Endothelial cell (in vitro differentiated cells): ENCODE measurements at regions not wholly inside any gene's neighbourhood (a gene's known extent, or its start where the extent isn't known, plus 50 kb on each side); places are given as distances from the start of the nearest gene placed in this dataset.

Source experiments
- DNase-seq: peaks from one replicate; pipeline ENCODE4 v3.0.0; 2021; ENCODE audit warnings: low spot score
- H3K27ac Mint-ChIP-seq: one replicate; pipeline ENCODE4 v1.8.0; 2021; ENCODE audit warnings: mixed read lengths, inconsistent platforms; ENCODE audit not compliant: unreplicated experiment
- H3K27me3 Mint-ChIP-seq: one replicate; pipeline ENCODE4 v1.8.0; 2021; ENCODE audit warnings: mild to moderate bottlenecking, moderate library complexity, mixed read lengths, inconsistent platforms; ENCODE audit not compliant: unreplicated experiment
- H3K36me3 Mint-ChIP-seq: one replicate; pipeline ENCODE4 v1.8.0; 2021; ENCODE audit warnings: mild to moderate bottlenecking, low read depth, mixed read lengths, inconsistent platforms; ENCODE audit not compliant: unreplicated experiment
- H3K4me1 Mint-ChIP-seq: one replicate; pipeline ENCODE4 v1.8.0; 2021; ENCODE audit warnings: mild to moderate bottlenecking, mixed read lengths, inconsistent platforms; ENCODE audit not compliant: unreplicated experiment
- H3K4me3 Mint-ChIP-seq: one replicate; pipeline ENCODE4 v1.8.0; 2021; ENCODE audit warnings: mild to moderate bottlenecking, mixed read lengths, inconsistent platforms; ENCODE audit not compliant: unreplicated experiment
- H3K9me3 Mint-ChIP-seq: one replicate; pipeline ENCODE4 v1.8.0; 2021; ENCODE audit warnings: mixed read lengths, inconsistent platforms; ENCODE audit not compliant: unreplicated experiment
- CTCF ChIP-seq: fragments of 200-600 bp; sonication (generic); IDR thresholded peaks from one replicate; pipeline ENCODE4 v1.5.0; 2021; ENCODE audit warnings: antibody characterized with exemption; ENCODE audit not compliant: unreplicated experiment

- DNase-seq = no peak
Measured at GRCh38 chr5:67996596-67996995, 219.0 kb upstream of the PIK3R1 start.

GRCh38 chr5:67992923-67993322 lies 222.6 kb upstream of the PIK3R1 start:
- Mint-ChIP-seq H3K27ac (no peak overlapping the region), H3K9me3 (no peaks in the 10 kb centered on the region), H3K4me3 (no peak overlapping the region), H3K36me3 (no peaks in the 10 kb centered on the region), H3K27me3 (no peaks in the 10 kb centered on the region), H3K4me1 (no peaks in the 10 kb centered on the region)
- TF ChIP-seq CTCF = no peak
- no peak for DNase-seq

More at GRCh38 chr5:67996596-67996995, 219.0 kb upstream of the PIK3R1 start:
- H3K27me3 Mint-ChIP-seq = no peaks in the 10 kb centered on the region
- no peaks in the 10 kb centered on the region for H3K9me3 Mint-ChIP-seq
- no peaks in the 10 kb centered on the region for H3K36me3 Mint-ChIP-seq
- H3K27ac Mint-ChIP-seq = no peak overlapping the region
- no peak for TF ChIP-seq CTCF
- no peak overlapping the region for H3K4me3 Mint-ChIP-seq
- no peaks in the 10 kb centered on the region for H3K4me1 Mint-ChIP-seq

- H3K27me3 Mint-ChIP-seq = no peaks in the 10 kb centered on the region
- no peaks in the 10 kb centered on the region for H3K9me3 Mint-ChIP-seq
- no peaks in the 10 kb centered on the region for H3K4me1 Mint-ChIP-seq
- TF ChIP-seq CTCF = no peak
- H3K36me3 Mint-ChIP-seq = no peaks in the 10 kb centered on the region
- H3K27ac Mint-ChIP-seq = no peak overlapping the region
- DNase-seq = no peak
- H3K4me3 Mint-ChIP-seq = no peak overlapping the region
Measured at GRCh38 chr5:67989456-67989855, 226.1 kb upstream of the PIK3R1 start.

- H3K27me3 Mint-ChIP-seq = no peaks in the 10 kb centered on the region
- H3K9me3 Mint-ChIP-seq = no peaks in the 10 kb centered on the region
- no peak for TF ChIP-seq CTCF
Measured at GRCh38 chr5:67986761-67987160, 228.8 kb upstream of the PIK3R1 start.

GRCh38 chr5:67985686-67986387 lies 229.7 kb upstream of the PIK3R1 start:
- no peaks in the 10 kb centered on the region for H3K27me3 Mint-ChIP-seq
- no peak for DNase-seq
- no peak for TF ChIP-seq CTCF
- H3K4me3 Mint-ChIP-seq = no peak overlapping the region
- H3K27ac Mint-ChIP-seq = no peak overlapping the region
- no peaks in the 10 kb centered on the region for H3K36me3 Mint-ChIP-seq
- no peaks in the 10 kb centered on the region for H3K4me1 Mint-ChIP-seq
- H3K9me3 Mint-ChIP-seq = no peaks in the 10 kb centered on the region

More at GRCh38 chr5:67986761-67987160, 228.8 kb upstream of the PIK3R1 start:
- Mint-ChIP-seq H3K4me1 (no peaks in the 10 kb centered on the region), H3K36me3 (no peaks in the 10 kb centered on the region), H3K27ac (no peak overlapping the region), H3K4me3 (no peak overlapping the region)
- no peak for DNase-seq
